GM21360 (cell line): ENCODE measurements at regions not wholly inside any gene's neighbourhood (a gene's known extent, or its start where the extent isn't known, plus 50 kb on each side); places are given as distances from the start of the nearest gene placed in this dataset.
"Not testable (repeated sequence)": the region's sequence is repeated elsewhere in the genome, so short reads cannot be mapped to it uniquely, and the experiment has no call there.

ENCODE experiments used
- ATAC-seq: cut with Tn5 transposase; IDR thresholded peaks from one replicate; pipeline ENCODE4 v1.9.1; 2021; ENCODE audit warnings: mild to moderate bottlenecking, moderate library complexity; ENCODE audit not compliant: unreplicated experiment

GRCh38 chr21:33974513-33975468 is 59.2 kb upstream of the ATP5PO start:
- no peak for ATAC-seq

GRCh38 chr21:33973268-33973667 is 57.7 kb upstream of the ATP5PO start:
- ATAC-seq, result no peak

DNA sequence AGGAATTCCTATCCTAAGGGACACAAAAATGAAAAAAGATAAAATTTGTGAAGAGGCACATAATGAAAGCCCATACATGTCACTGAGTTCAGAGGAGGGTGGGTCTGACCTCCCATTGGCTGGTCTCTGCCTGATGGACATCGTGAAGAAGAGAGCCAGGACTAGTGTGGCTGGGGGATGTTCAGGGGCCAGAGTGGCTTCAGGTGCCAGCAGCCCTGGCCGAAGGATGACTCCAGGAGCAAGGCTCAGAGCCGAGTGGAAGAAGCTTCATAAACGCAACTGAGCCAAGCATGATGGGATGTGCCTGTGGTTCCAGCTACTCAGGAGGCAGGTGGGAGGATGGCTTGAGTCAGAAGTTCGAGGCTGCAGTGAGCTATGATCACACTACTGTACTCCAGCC is 56.9 kb upstream of the ATP5PO start:
- ATAC-seq, result no peak

DNA sequence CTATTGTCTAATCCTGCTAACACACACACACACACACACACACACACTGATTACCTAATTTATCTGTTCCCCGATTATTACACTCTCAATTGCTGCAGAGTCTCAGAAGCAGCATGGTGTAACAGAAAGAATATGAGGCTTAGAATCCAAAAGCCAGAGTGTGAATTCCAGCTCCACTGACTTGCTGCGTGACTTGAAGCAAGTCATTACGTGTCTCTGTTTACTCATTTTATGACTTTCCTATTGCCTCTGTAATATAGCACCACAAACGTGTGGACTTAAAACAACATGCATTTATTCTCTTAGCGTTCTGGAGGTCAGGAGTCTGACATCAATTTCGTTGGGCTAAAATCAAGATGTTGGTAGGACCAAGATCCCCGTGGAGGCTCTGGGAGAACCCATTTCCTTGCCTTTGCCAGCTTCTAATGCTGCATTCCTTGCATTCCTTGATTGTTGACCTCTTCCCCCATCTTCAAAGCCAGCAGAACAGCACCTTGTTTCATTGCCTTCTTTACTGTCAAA is 55.9 kb upstream of the ATP5PO start:
- no peak for ATAC-seq

DNA sequence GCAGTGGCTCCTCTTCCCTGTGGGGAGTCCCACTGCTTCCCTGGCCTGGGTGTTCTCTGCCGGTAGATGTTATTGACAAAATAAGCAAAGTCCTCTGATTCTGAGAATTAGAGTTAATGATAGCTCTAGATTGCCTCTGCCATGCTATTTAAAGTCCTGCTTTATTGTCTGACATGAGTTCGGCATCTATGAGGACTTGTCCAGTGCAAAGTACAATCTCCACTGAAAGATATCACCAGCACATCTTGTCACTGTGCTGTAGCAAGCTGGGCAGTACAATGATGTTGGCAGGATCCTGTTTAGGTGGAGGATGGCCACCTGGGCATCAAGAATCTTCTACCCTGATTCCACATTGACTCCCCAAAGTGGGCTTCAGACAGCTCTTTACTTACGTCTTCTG is 54.0 kb upstream of the ATP5PO start:
- ATAC-seq, result no peak

- ATAC-seq, result no peak
These were observed 53.4 kb upstream of the ATP5PO start for GRCh38 chr21:33968995-33969348.

- no peak for ATAC-seq
These were observed 52.7 kb upstream of the ATP5PO start for GRCh38 chr21:33968080-33968994.

- no peak for ATAC-seq
These were observed 51.5 kb upstream of the ATP5PO start for GRCh38 chr21:33967086-33967571.

DNA sequence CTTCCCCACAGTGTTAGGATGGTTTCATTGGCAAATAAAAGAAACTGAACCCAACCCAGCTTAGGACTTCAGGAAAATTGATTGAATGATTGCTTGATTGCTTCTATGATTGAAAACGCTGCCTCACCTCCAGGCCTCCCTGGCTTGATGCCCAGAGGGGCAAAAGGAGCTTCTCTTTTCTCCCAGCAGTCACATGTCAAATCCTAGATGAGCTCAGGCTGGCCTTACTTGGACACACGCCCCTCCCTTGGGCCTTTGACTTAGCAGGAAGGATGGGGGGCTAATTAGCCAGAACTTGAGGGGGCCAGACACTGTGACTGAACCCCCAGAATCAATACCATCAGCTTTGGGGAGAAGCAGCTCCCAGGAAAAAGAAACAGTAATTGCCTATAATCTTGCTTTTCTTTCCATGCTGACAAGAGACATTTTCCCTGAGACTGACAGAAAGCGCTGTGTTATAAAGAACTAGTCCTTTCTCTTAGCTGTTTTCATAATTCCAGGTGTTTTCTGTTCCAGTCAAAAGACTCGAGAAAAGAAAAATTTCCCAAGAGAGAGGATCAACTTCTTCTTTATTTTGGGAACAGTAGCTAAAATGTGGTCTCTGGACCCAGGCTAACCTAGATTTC is 50.8 kb upstream of the ATP5PO start:
- no peak for ATAC-seq

DNA sequence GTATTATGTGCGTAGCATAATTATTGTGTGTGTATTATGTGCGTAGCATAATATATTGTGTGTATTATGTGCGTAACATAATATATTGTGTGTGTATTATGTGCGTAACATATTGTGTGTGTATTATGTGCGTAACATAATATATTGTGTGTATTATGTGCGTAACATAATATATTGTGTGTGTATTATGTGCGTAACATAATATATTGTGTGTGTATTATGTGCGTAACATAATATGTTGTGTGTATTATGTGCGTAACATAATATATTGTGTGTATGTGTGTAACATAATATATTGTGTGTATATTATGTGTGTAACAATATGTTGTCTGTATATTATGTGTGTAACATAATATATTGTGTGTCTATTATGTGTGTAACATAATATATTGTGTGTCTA is 50.1 kb upstream of the ATP5PO start:
- not testable (repeated sequence) for ATAC-seq
